ENCODE measurements at regions not wholly inside any gene's neighbourhood (a gene's known extent, or its start where the extent isn't known, plus 50 kb on each side); places are given as distances from the start of the nearest gene placed in this dataset.

GRCh38 chr9:108656566-108656965 lies 199.2 kb downstream of the ACTL7B start:
- Histone ChIP-seq H3K4me1 (ENCODE audit: control insufficient read depth in 2 of 2, insufficient read depth in 2 of 2, low read length in 2 of 2) (no peaks in the 10 kb centered on the region), H3K27me3 (ENCODE audit: control insufficient read depth in 2 of 2, insufficient read depth in 1 of 2, low read length in 1 of 2) (no peaks in the 10 kb centered on the region), H3K36me3 (ENCODE audit: control insufficient read depth in 2 of 2, insufficient read depth in 2 of 2, low read length in 1 of 2) (no peaks in the 10 kb centered on the region), H3K4me3 (ENCODE audit: low read length in 2 of 2) (no peak overlapping the region), H3K9me3 (ENCODE audit: control insufficient read depth in 2 of 2, insufficient read depth in 1 of 2, low read length in 1 of 2) (peaks cover 0 to 12% of the 10 kb centered on the region in 2 donors), H3K27ac (ENCODE audit: low read depth in 1 of 2, low read length in 1 of 2) (no peak overlapping the region)
- DNase-seq (ENCODE audit: low read depth in 6 of 9, low spot score in 9 of 9), result no peak
- 93% methylated on average over 5 of the region's 5 CpGs for WGBS

DNA sequence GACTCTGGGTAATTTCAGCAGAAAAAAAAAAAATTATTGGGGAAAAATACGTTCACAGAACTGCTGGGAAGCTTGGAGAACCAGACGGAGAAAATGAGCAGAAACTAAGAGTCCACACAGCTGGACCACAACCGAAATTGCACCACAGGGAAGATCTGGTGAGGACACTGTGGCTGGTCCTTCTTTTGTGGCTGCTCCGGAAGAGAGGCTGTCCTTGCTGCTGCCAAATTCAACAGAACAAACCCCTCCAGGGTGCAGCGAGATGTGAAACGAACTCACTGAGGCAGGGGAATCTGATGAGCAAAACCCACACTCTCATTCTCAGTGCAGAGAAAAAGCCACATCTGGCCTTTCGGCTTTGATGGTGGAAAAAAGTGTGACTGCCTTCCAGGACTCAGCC lies 200.0 kb downstream of the ACTL7B start:
- DNase-seq (ENCODE audit: low read depth in 6 of 9, low spot score in 9 of 9), result no peak
- no peaks in the 10 kb centered on the region for H3K4me1 ChIP-seq (ENCODE audit: control insufficient read depth in 2 of 2, insufficient read depth in 2 of 2, low read length in 2 of 2)
- WGBS, result 94% methylated on average over 7 of the region's 7 CpGs
- H3K27ac ChIP-seq (ENCODE audit: low read depth in 1 of 2, low read length in 1 of 2), result no peak overlapping the region
- H3K4me3 ChIP-seq (ENCODE audit: low read length in 2 of 2), result no peak overlapping the region
- H3K9me3 ChIP-seq (ENCODE audit: control insufficient read depth in 2 of 2, insufficient read depth in 1 of 2, low read length in 1 of 2), result peaks cover 0 to 12% of the 10 kb centered on the region in 2 donors
- H3K27me3 ChIP-seq (ENCODE audit: control insufficient read depth in 2 of 2, insufficient read depth in 1 of 2, low read length in 1 of 2), result no peaks in the 10 kb centered on the region
- no peaks in the 10 kb centered on the region for H3K36me3 ChIP-seq (ENCODE audit: control insufficient read depth in 2 of 2, insufficient read depth in 2 of 2, low read length in 1 of 2)

GRCh38 chr9:108654566-108654965 lies 201.2 kb downstream of the ACTL7B start:
- Histone ChIP-seq H3K36me3 (ENCODE audit: control insufficient read depth in 2 of 2, insufficient read depth in 2 of 2, low read length in 1 of 2) (no peaks in the 10 kb centered on the region), H3K4me1 (ENCODE audit: control insufficient read depth in 2 of 2, insufficient read depth in 2 of 2, low read length in 2 of 2) (no peaks in the 10 kb centered on the region), H3K27me3 (ENCODE audit: control insufficient read depth in 2 of 2, insufficient read depth in 1 of 2, low read length in 1 of 2) (no peaks in the 10 kb centered on the region), H3K4me3 (ENCODE audit: low read length in 2 of 2) (no peak overlapping the region), H3K9me3 (ENCODE audit: control insufficient read depth in 2 of 2, insufficient read depth in 1 of 2, low read length in 1 of 2) (peaks cover 0 to 3% of the 10 kb centered on the region in 2 donors), H3K27ac (ENCODE audit: low read depth in 1 of 2, low read length in 1 of 2) (no peak overlapping the region)
- WGBS, result 90% methylated on average over 2 of the region's 2 CpGs
- DNase-seq (ENCODE audit: low read depth in 6 of 9, low spot score in 9 of 9), result no peak

GRCh38 chr9:108652851-108653250 lies 202.9 kb downstream of the ACTL7B start:
- H3K4me3 ChIP-seq (ENCODE audit: low read length in 2 of 2), result no peak overlapping the region
- whole genome bisulfite sequencing, result 94% methylated on average over 3 of the region's 3 CpGs
- no peak for DNase-seq (ENCODE audit: low read depth in 6 of 9, low spot score in 9 of 9)
- H3K36me3 ChIP-seq (ENCODE audit: control insufficient read depth in 2 of 2, insufficient read depth in 2 of 2, low read length in 1 of 2), result no peaks in the 10 kb centered on the region
- H3K9me3 ChIP-seq (ENCODE audit: control insufficient read depth in 2 of 2, insufficient read depth in 1 of 2, low read length in 1 of 2), result no peaks in the 10 kb centered on the region
- H3K4me1 ChIP-seq (ENCODE audit: control insufficient read depth in 2 of 2, insufficient read depth in 2 of 2, low read length in 2 of 2), result no peaks in the 10 kb centered on the region
- no peaks in the 10 kb centered on the region for H3K27me3 ChIP-seq (ENCODE audit: control insufficient read depth in 2 of 2, insufficient read depth in 1 of 2, low read length in 1 of 2)
- no peak overlapping the region for H3K27ac ChIP-seq (ENCODE audit: low read depth in 1 of 2, low read length in 1 of 2)

GRCh38 chr9:108650826-108651225 lies 205.0 kb downstream of the ACTL7B start:
- Histone ChIP-seq H3K4me3 (ENCODE audit: low read length in 2 of 2) (no peak overlapping the region), H3K27ac (ENCODE audit: low read depth in 1 of 2, low read length in 1 of 2) (no peak overlapping the region), H3K4me1 (ENCODE audit: control insufficient read depth in 2 of 2, insufficient read depth in 2 of 2, low read length in 2 of 2) (no peaks in the 10 kb centered on the region), H3K27me3 (ENCODE audit: control insufficient read depth in 2 of 2, insufficient read depth in 1 of 2, low read length in 1 of 2) (no peaks in the 10 kb centered on the region), H3K36me3 (ENCODE audit: control insufficient read depth in 2 of 2, insufficient read depth in 2 of 2, low read length in 1 of 2) (no peaks in the 10 kb centered on the region), H3K9me3 (ENCODE audit: control insufficient read depth in 2 of 2, insufficient read depth in 1 of 2, low read length in 1 of 2) (no peaks in the 10 kb centered on the region)
- no peak for DNase-seq (ENCODE audit: low read depth in 6 of 9, low spot score in 9 of 9)
- 46% methylated on average over 2 of the region's 2 CpGs for WGBS

GRCh38 chr9:108645520-108645919 lies 210.3 kb downstream of the ACTL7B start:
- no peak for DNase-seq (ENCODE audit: low read depth in 6 of 9, low spot score in 9 of 9)
- H3K4me1 ChIP-seq (ENCODE audit: control insufficient read depth in 2 of 2, insufficient read depth in 2 of 2, low read length in 2 of 2), result no peaks in the 10 kb centered on the region

DNA sequence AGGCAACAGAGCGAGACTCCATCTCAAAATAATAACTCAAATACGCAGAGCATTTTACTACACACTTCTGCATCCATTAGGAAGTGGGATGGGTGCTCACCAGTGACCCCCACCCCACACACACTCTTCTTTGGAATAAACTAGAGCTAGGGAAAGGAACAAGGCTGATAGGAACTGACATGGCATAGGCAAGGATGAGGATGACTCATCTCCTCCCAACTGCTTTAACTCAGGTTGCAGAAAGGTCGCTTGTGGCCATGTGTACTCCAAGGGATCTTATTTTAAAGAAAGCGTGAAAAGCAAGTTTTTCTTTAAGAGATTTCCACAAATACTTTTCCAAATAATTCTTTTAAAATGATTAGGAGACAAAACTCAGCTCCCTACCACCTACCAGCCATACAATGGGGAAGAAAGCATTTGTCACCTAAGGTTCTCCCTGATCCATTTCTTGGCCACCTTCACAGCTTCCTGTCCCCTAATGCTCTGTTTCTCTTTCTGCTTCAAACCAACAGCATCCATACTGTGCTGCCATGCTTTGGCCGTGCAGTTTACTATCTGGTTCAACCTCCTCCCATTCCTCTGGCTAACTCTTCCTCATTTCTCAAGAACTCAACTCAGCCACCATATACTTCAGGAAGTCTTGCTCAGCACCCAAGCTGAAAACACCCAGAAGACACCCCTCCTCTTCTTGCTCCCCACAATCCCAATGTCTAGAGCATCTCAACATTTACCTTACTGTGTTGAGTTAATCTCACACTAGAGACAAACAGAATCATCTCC lies 211.9 kb downstream of the ACTL7B start:
- H3K27ac ChIP-seq (ENCODE audit: low read depth in 1 of 2, low read length in 1 of 2), result no peak overlapping the region
- DNase-seq (ENCODE audit: low read depth in 6 of 9, low spot score in 9 of 9), result no peak
- H3K4me3 ChIP-seq (ENCODE audit: low read length in 2 of 2), result no peak overlapping the region
- H3K9me3 ChIP-seq (ENCODE audit: control insufficient read depth in 2 of 2, insufficient read depth in 1 of 2, low read length in 1 of 2), result no peaks in the 10 kb centered on the region
- no peaks in the 10 kb centered on the region for H3K36me3 ChIP-seq (ENCODE audit: control insufficient read depth in 2 of 2, insufficient read depth in 2 of 2, low read length in 1 of 2)
- H3K27me3 ChIP-seq (ENCODE audit: control insufficient read depth in 2 of 2, insufficient read depth in 1 of 2, low read length in 1 of 2), result no peaks in the 10 kb centered on the region
- no peaks in the 10 kb centered on the region for H3K4me1 ChIP-seq (ENCODE audit: control insufficient read depth in 2 of 2, insufficient read depth in 2 of 2, low read length in 2 of 2)
- 95% methylated on average over 5 of the region's 5 CpGs for WGBS

More at GRCh38 chr9:108645520-108645919, 210.3 kb downstream of the ACTL7B start:
- Histone ChIP-seq H3K9me3 (ENCODE audit: control insufficient read depth in 2 of 2, insufficient read depth in 1 of 2, low read length in 1 of 2) (no peaks in the 10 kb centered on the region), H3K27me3 (ENCODE audit: control insufficient read depth in 2 of 2, insufficient read depth in 1 of 2, low read length in 1 of 2) (no peaks in the 10 kb centered on the region), H3K36me3 (ENCODE audit: control insufficient read depth in 2 of 2, insufficient read depth in 2 of 2, low read length in 1 of 2) (no peaks in the 10 kb centered on the region), H3K27ac (ENCODE audit: low read depth in 1 of 2, low read length in 1 of 2) (no peak overlapping the region), H3K4me3 (ENCODE audit: low read length in 2 of 2) (no peak overlapping the region)
- 39% methylated on average over 6 of the region's 6 CpGs for WGBS

GRCh38 chr9:108642871-108643270 lies 212.9 kb downstream of the ACTL7B start:
- Histone ChIP-seq H3K27me3 (ENCODE audit: control insufficient read depth in 2 of 2, insufficient read depth in 1 of 2, low read length in 1 of 2) (no peaks in the 10 kb centered on the region), H3K4me3 (ENCODE audit: low read length in 2 of 2) (no peak overlapping the region), H3K27ac (ENCODE audit: low read depth in 1 of 2, low read length in 1 of 2) (no peak overlapping the region), H3K9me3 (ENCODE audit: control insufficient read depth in 2 of 2, insufficient read depth in 1 of 2, low read length in 1 of 2) (no peaks in the 10 kb centered on the region), H3K4me1 (ENCODE audit: control insufficient read depth in 2 of 2, insufficient read depth in 2 of 2, low read length in 2 of 2) (no peaks in the 10 kb centered on the region), H3K36me3 (ENCODE audit: control insufficient read depth in 2 of 2, insufficient read depth in 2 of 2, low read length in 1 of 2) (no peaks in the 10 kb centered on the region)
- 60% methylated on average over 3 of the region's 3 CpGs for WGBS
- DNase-seq (ENCODE audit: low read depth in 6 of 9, low spot score in 9 of 9), result no peak

- no peaks in the 10 kb centered on the region for H3K9me3 ChIP-seq (ENCODE audit: control insufficient read depth in 2 of 2, insufficient read depth in 1 of 2, low read length in 1 of 2)
- no peaks in the 10 kb centered on the region for H3K36me3 ChIP-seq (ENCODE audit: control insufficient read depth in 2 of 2, insufficient read depth in 2 of 2, low read length in 1 of 2)
- H3K27ac ChIP-seq (ENCODE audit: low read depth in 1 of 2, low read length in 1 of 2), result no peak overlapping the region
- H3K4me1 ChIP-seq (ENCODE audit: control insufficient read depth in 2 of 2, insufficient read depth in 2 of 2, low read length in 2 of 2), result no peaks in the 10 kb centered on the region
- no peak overlapping the region for H3K4me3 ChIP-seq (ENCODE audit: low read length in 2 of 2)
- DNase-seq (ENCODE audit: low read depth in 6 of 9, low spot score in 9 of 9), result no peak
- WGBS, result 92% methylated on average over 1 of the region's 1 CpG
- H3K27me3 ChIP-seq (ENCODE audit: control insufficient read depth in 2 of 2, insufficient read depth in 1 of 2, low read length in 1 of 2), result no peaks in the 10 kb centered on the region
Observed at GRCh38 chr9:108640230-108640629, 215.6 kb downstream of the ACTL7B start.
